Glutamatergic neuron (in vitro differentiated cells): ENCODE measurements at regions not wholly inside any gene's neighbourhood (a gene's known extent, or its start where the extent isn't known, plus 50 kb on each side); places are given as distances from the start of the nearest gene placed in this dataset.

Experiments used
- DNase-seq: peaks from one replicate; pipeline ENCODE4 v3.0.0; 2022
- H3K27ac Mint-ChIP-seq: one replicate; pipeline ENCODE4 v1.8.0; 2020; ENCODE audit warnings: mild to moderate bottlenecking, mixed read lengths, inconsistent platforms; ENCODE audit not compliant: unreplicated experiment
- H3K27me3 Mint-ChIP-seq: one replicate; pipeline ENCODE4 v1.8.0; 2020; ENCODE audit warnings: mild to moderate bottlenecking, moderate library complexity, mixed read lengths, inconsistent platforms; ENCODE audit not compliant: unreplicated experiment
- H3K36me3 Mint-ChIP-seq: one replicate; pipeline ENCODE4 v1.8.0; 2020; ENCODE audit warnings: mild to moderate bottlenecking, mixed read lengths, inconsistent platforms; ENCODE audit not compliant: unreplicated experiment
- H3K4me1 Mint-ChIP-seq: one replicate; pipeline ENCODE4 v1.8.0; 2020; ENCODE audit warnings: mild to moderate bottlenecking, low read depth, mixed read lengths, inconsistent platforms; ENCODE audit not compliant: unreplicated experiment
- H3K4me3 Mint-ChIP-seq: one replicate; pipeline ENCODE4 v1.8.0; 2020; ENCODE audit warnings: mild to moderate bottlenecking, mixed read lengths, inconsistent platforms; ENCODE audit not compliant: unreplicated experiment
- H3K9me3 Mint-ChIP-seq: one replicate; pipeline ENCODE4 v1.8.0; 2020; ENCODE audit warnings: mild to moderate bottlenecking, moderate library complexity, mixed read lengths, inconsistent platforms; ENCODE audit not compliant: unreplicated experiment
- TF ChIP-seq, protein P1 (sequence below): fragments of 200-600 bp; sonication (generic); IDR thresholded peaks from one replicate; pipeline ENCODE4 v1.5.0; 2021; ENCODE audit not compliant: partially characterized antibody, unreplicated experiment

DNA sequence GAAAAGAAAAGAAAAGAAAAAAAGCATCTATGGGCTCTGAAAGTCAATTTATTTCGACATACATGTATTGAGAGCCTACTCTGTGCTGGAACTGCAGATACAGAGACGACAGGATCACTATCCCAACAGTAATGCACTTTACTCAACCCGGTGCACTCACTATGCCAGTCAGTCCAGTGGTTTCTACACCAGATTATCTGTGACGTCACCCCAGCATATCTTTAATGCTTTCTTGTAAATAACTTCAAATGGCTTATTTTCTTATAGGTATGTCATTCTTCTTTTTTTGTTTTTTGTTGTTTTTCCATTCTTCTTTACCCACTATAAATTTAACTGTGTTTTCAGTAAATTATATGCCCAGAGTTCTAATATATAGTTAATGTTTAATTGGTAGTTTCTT lies 800.0 kb upstream of the FANCL start:
- Mint-ChIP-seq H3K4me3 (no peak overlapping the region), H3K36me3 (no peaks in the 10 kb centered on the region), H3K4me1 (no peaks in the 10 kb centered on the region), H3K27me3 (peaks cover 3% of the 10 kb centered on the region), H3K9me3 (no peaks in the 10 kb centered on the region), H3K27ac (no peak overlapping the region)
- no peak for DNase-seq
- TF ChIP-seq, protein P1, sequence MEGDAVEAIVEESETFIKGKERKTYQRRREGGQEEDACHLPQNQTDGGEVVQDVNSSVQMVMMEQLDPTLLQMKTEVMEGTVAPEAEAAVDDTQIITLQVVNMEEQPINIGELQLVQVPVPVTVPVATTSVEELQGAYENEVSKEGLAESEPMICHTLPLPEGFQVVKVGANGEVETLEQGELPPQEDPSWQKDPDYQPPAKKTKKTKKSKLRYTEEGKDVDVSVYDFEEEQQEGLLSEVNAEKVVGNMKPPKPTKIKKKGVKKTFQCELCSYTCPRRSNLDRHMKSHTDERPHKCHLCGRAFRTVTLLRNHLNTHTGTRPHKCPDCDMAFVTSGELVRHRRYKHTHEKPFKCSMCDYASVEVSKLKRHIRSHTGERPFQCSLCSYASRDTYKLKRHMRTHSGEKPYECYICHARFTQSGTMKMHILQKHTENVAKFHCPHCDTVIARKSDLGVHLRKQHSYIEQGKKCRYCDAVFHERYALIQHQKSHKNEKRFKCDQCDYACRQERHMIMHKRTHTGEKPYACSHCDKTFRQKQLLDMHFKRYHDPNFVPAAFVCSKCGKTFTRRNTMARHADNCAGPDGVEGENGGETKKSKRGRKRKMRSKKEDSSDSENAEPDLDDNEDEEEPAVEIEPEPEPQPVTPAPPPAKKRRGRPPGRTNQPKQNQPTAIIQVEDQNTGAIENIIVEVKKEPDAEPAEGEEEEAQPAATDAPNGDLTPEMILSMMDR = no peak

DNA sequence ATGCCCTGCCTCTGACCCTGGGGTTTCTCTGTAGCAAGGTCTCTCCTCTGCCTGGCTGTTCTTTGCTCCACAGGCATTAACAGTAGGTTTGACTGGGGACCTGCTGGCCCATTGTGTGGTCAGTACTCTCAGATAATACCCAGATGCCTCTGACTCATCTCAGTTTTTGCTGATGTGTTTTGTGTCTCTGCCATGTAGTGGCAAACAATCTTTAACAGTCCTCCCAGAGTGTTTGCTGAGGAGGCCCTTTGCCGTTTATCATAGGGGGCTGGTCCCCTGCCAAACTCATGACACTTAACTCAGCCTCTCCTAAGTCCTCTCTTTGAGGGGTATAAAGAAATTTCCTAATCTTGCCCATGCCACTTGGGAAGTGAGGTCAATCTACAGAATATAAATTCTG lies 793.7 kb upstream of the FANCL start:
- no peaks in the 10 kb centered on the region for H3K9me3 Mint-ChIP-seq
- peaks cover 3% of the 10 kb centered on the region for H3K27me3 Mint-ChIP-seq
- TF ChIP-seq, protein P1 = no peak
- no peaks in the 10 kb centered on the region for H3K36me3 Mint-ChIP-seq
- H3K4me3 Mint-ChIP-seq = no peak overlapping the region
- H3K27ac Mint-ChIP-seq = no peak overlapping the region
- H3K4me1 Mint-ChIP-seq = no peaks in the 10 kb centered on the region
- DNase-seq = no peak

DNA sequence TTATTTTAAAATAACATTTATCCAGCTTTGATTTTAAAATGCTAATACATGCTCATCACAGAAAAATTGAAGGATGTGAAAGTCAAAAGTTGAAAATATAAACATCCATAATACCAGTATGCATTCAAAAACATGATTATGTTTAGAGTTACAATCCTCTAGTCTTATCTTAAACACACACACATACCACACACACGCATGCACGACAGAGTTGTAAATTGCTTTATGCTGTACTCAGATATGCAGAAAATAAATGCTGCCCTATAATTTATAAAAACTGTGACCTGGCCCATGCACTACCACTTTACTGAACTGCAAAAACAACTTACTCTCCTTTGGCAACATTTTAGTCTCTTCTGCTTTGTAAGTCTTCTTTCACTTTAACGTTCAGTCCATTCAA lies 793.0 kb upstream of the FANCL start:
- H3K4me3 Mint-ChIP-seq = no peak overlapping the region
- no peaks in the 10 kb centered on the region for H3K36me3 Mint-ChIP-seq
- no peaks in the 10 kb centered on the region for H3K9me3 Mint-ChIP-seq
- no peaks in the 10 kb centered on the region for H3K4me1 Mint-ChIP-seq
- peaks cover 3% of the 10 kb centered on the region for H3K27me3 Mint-ChIP-seq
- TF ChIP-seq, protein P1 = no peak
- no peak for DNase-seq
- H3K27ac Mint-ChIP-seq = no peak overlapping the region

DNA sequence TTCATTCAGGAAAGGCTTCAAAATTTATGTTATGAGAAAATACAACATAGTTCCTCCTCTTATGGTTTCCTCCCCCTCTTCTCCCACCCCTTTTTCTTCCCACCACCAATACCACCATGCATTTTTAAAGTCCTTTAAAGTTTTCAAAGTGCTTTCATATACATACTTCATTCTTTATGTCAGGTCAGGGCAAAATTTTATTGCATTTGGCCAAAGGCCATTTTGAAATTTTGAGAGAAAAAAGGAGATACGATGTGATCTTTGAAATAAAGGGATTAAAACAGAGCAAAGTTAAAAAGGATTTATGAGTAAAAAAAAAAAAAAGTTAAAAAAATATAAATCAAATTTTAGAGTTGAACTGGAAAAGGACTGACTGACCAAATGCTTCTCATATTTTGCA lies 792.5 kb upstream of the FANCL start:
- TF ChIP-seq, protein P1 = no peak
- no peak for DNase-seq
- Mint-ChIP-seq H3K9me3 (no peaks in the 10 kb centered on the region), H3K4me3 (no peak overlapping the region), H3K4me1 (no peaks in the 10 kb centered on the region), H3K36me3 (no peaks in the 10 kb centered on the region), H3K27ac (no peak overlapping the region), H3K27me3 (peaks cover 3% of the 10 kb centered on the region)

DNA sequence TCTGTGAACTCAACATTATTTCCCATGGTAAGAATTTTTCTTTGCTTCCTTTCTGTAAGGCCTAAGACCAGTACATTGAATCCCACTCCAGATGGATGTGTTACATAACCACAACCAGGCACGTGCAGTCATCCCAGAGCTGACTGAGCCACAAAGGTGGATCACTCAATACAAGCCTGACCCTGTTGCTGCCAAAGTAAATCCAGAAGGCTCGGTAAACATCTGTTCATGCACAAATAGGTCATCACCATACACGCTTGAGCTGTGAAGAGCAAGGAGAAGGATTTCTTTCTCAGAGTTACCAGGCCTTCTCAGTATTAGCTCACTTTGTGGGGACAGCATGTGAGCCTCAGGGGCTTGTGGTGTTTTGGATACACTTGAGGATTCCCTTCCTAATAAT lies 791.4 kb upstream of the FANCL start:
- H3K4me1 Mint-ChIP-seq = no peaks in the 10 kb centered on the region
- no peaks in the 10 kb centered on the region for H3K27me3 Mint-ChIP-seq
- H3K27ac Mint-ChIP-seq = no peak overlapping the region
- H3K4me3 Mint-ChIP-seq = no peak overlapping the region
- TF ChIP-seq, protein P1 = no peak
- no peaks in the 10 kb centered on the region for H3K36me3 Mint-ChIP-seq
- no peaks in the 10 kb centered on the region for H3K9me3 Mint-ChIP-seq
- DNase-seq = no peak
